Cardiac fibroblast (primary cell): ENCODE measurements at regions not wholly inside any gene's neighbourhood (a gene's known extent, or its start where the extent isn't known, plus 50 kb on each side); places are given as distances from the start of the nearest gene placed in this dataset.
A peak's percentile ranks its signal among the peaks of the same experiment; 100 is the strongest.

Source experiments
- DNase-seq, 2 donors: peaks; one replicate each; pipeline versions ENCODE4 v3.0.0 to v3.0.0-alpha.2; 2010; ENCODE audit warnings: low read depth in 2 of 2
- H3K4me3 ChIP-seq, 2 donors: replicated peaks in 1 of 2; 1 replicate in 1 of 2; 2 replicates in 1 of 2; pipeline ENCODE4 v1.5.1; 2011; ENCODE audit warnings: low read depth in 2 of 2, low read length in 2 of 2, mild to moderate bottlenecking in 2 of 2, moderate library complexity in 1 of 2
- TF ChIP-seq, protein P1 (sequence below): IDR thresholded peaks from one replicate; pipeline ENCODE4 v1.5.1; 2011; ENCODE audit warnings: low read depth, mild to moderate bottlenecking, low read length, inconsistent platforms

- TF ChIP-seq, protein P1, sequence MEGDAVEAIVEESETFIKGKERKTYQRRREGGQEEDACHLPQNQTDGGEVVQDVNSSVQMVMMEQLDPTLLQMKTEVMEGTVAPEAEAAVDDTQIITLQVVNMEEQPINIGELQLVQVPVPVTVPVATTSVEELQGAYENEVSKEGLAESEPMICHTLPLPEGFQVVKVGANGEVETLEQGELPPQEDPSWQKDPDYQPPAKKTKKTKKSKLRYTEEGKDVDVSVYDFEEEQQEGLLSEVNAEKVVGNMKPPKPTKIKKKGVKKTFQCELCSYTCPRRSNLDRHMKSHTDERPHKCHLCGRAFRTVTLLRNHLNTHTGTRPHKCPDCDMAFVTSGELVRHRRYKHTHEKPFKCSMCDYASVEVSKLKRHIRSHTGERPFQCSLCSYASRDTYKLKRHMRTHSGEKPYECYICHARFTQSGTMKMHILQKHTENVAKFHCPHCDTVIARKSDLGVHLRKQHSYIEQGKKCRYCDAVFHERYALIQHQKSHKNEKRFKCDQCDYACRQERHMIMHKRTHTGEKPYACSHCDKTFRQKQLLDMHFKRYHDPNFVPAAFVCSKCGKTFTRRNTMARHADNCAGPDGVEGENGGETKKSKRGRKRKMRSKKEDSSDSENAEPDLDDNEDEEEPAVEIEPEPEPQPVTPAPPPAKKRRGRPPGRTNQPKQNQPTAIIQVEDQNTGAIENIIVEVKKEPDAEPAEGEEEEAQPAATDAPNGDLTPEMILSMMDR, result no peak
- no peak for DNase-seq
- no peak overlapping the region for H3K4me3 ChIP-seq
Measured at GRCh38 chr4:81790477-81790876, 318.8 kb upstream of the RASGEF1B start.

- TF ChIP-seq, protein P1, result no peak
- no peak for DNase-seq
Measured at GRCh38 chr4:81789741-81790399, 318.2 kb upstream of the RASGEF1B start.

GRCh38 chr4:81789158-81789557, 317.5 kb upstream of the RASGEF1B start:
- no peak for DNase-seq
- H3K4me3 ChIP-seq, result no peak overlapping the region
- TF ChIP-seq, protein P1, result no peak

More at GRCh38 chr4:81789741-81790399, 318.2 kb upstream of the RASGEF1B start:
- H3K4me3 ChIP-seq, result no peak overlapping the region

- H3K4me3 ChIP-seq, result no peak overlapping the region
- DNase-seq, result no peak
- TF ChIP-seq, protein P1, result no peak
Measured at GRCh38 chr4:81786766-81787165, 315.1 kb upstream of the RASGEF1B start.

- DNase-seq, result peak; percentile 4 to 67
- TF ChIP-seq, protein P1, result no peak
Measured at GRCh38 chr4:81786063-81786763, 314.5 kb upstream of the RASGEF1B start.

GRCh38 chr4:81785338-81785737, 313.6 kb upstream of the RASGEF1B start:
- TF ChIP-seq, protein P1, result no peak
- DNase-seq, result no peak
- no peak overlapping the region for H3K4me3 ChIP-seq

More at GRCh38 chr4:81786063-81786763, 314.5 kb upstream of the RASGEF1B start:
- H3K4me3 ChIP-seq, result no peak overlapping the region
